ENCODE measurements at regions not wholly inside any gene's neighbourhood (a gene's known extent, or its start where the extent isn't known, plus 50 kb on each side); places are given as distances from the start of the nearest gene placed in this dataset.

DNA sequence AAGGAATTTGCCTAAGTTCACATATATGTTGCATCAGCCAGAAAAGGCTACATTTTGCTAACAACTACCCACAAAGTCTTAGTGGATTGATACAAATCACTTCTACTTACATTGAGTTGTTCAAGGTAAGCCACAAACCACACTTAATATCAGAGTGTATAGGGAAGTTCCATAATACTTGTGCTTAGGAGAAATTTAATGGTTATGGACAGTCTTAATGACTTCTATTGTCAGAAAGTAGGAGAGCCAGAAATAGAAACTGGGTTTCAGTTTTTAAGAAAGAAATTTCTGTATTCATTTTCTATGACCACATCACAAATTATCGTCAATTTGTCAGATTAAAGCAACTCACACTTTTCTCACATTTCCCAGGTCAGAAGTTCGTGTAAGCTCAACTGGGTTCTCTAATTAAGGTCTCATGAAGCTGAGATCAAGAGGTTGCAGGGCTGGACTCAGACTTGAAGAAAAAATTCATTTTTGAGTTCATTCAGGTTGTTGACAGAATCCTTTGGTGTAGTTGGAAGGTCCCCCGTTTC, 695.7 kb downstream of the CDH11 start:
- TF ChIP-seq CTCF (conservative IDR thresholded peaks at IDR 0.05) = no peak
- TF ChIP-seq ZFX (IDR thresholded peaks at IDR 0.05) = no peak
- no peak overlapping the region for H3K27ac ChIP-seq

DNA sequence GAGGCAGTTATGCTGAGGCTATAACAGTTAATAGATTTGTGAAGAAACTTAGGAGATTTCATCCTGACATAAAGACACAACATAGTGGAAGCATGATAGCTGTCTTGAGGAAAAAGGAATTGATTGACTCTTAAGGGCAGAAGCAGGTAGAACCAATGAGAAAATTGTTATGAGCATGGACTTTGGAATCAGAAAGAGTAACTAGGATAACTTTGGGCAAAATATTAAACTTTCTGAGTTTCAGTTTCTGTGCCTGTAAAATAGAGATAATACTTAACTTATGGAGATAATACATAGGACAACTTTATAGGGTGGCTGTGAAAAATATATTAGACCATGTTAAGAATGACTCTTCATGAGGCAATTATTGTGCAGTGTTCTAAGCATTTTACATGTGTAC, 696.5 kb downstream of the CDH11 start:
- TF ChIP-seq CTCF (conservative IDR thresholded peaks at IDR 0.05) (no peak), ZFX (IDR thresholded peaks at IDR 0.05) (no peak)
- no peak overlapping the region for H3K27ac ChIP-seq

- no peak overlapping the region for H3K27ac ChIP-seq
- TF ChIP-seq ZFX (IDR thresholded peaks at IDR 0.05) (no peak), CTCF (conservative IDR thresholded peaks at IDR 0.05) (no peak)
Observed at GRCh38 chr16:64422259-64422658, 699.6 kb downstream of the CDH11 start.

DNA sequence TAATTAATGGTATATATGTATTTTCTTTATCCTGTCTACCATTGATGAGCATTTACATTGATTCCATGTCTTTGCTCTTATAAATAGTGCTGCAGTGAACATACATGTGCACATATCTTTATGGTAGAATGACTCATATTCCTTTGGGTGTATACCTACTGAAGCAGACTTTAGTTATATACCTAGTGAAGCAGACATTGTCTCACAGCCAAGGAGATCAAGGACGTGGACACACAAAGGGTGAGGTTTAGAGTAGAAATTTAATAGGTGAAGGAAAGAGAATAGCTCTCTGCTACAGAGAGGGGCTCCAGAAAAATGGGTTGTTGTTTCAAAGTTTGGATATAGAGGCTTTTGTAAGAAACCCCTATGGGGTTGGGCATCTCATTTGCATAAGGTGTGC, 700.3 kb downstream of the CDH11 start:
- H3K27ac ChIP-seq = no peak overlapping the region

GRCh38 chr16:64419832-64420231, 702.0 kb downstream of the CDH11 start:
- no peak for TF ChIP-seq CTCF (conservative IDR thresholded peaks at IDR 0.05)
- TF ChIP-seq ZFX (IDR thresholded peaks at IDR 0.05) = no peak
- H3K27ac ChIP-seq = no peak overlapping the region

More for the DNA sequence above, 700.3 kb downstream of the CDH11 start:
- TF ChIP-seq ZFX (IDR thresholded peaks at IDR 0.05) (no peak), CTCF (conservative IDR thresholded peaks at IDR 0.05) (no peak)

DNA sequence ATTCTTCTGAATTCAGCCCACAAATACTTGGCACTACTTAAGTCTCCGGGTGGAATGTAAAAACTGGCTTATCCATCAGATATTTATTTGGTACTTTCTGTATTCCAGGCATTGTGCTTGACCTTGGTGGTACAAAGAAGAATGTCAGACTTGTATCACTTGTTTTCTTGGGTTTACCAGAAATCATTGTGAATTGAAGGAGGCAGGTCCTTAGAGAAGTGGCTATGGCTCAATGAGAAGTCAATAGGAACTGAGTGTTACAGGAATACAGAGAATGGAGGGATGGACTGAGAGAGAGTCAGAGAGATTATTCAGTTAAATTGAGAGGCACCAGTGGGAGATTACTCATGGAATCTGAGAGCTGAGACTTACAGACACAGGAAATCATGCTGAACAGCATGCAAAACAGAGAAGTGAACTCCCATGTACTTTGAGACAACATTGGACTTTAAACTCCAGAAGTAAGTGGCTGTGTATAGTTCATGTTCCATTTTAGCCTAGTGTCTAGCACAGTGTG, 704.1 kb downstream of the CDH11 start:
- TF ChIP-seq ZFX (IDR thresholded peaks at IDR 0.05) = no peak
- TF ChIP-seq CTCF (conservative IDR thresholded peaks at IDR 0.05) = no peak
- no peak overlapping the region for H3K27ac ChIP-seq

- TF ChIP-seq CTCF (conservative IDR thresholded peaks at IDR 0.05) (no peak), ZFX (IDR thresholded peaks at IDR 0.05) (no peak)
- H3K27ac ChIP-seq = no peak overlapping the region
Observed at GRCh38 chr16:64416216-64417005, 705.5 kb downstream of the CDH11 start.

Measured in C4-2B (cell line).